Memory B cell (primary cell): ENCODE measurements at regions not wholly inside any gene's neighbourhood (a gene's known extent, or its start where the extent isn't known, plus 50 kb on each side); places are given as distances from the start of the nearest gene placed in this dataset.

Experiments
- ATAC-seq: fragments of 150-1000 bp; cut with Tn5 transposase; 2 replicates; pipeline ENCODE4 v1.10.0; 2021; ENCODE audit warnings: low read depth, mild to moderate bottlenecking, moderate library complexity
- DNase-seq, 2 donors: peaks; one replicate each; pipeline ENCODE4 v3.0.0; 2022; ENCODE audit warnings: low spot score in 2 of 2
- H3K27ac Mint-ChIP-seq: one replicate; pipeline ENCODE4 v1.8.0; 2022; ENCODE audit warnings: mild to moderate bottlenecking, moderate library complexity, mixed read lengths
- H3K27me3 Mint-ChIP-seq: one replicate; pipeline ENCODE4 v1.8.0; 2022; ENCODE audit warnings: mixed read lengths
- H3K36me3 Mint-ChIP-seq: one replicate; pipeline ENCODE4 v1.8.0; 2022; ENCODE audit warnings: mild to moderate bottlenecking, mixed read lengths
- H3K4me1 Mint-ChIP-seq: one replicate; pipeline ENCODE4 v1.8.0; 2022; ENCODE audit warnings: mixed read lengths
- H3K4me3 Mint-ChIP-seq: one replicate; pipeline ENCODE4 v1.8.0; 2022; ENCODE audit warnings: mild to moderate bottlenecking, moderate library complexity, mixed read lengths
- H3K9me3 Mint-ChIP-seq: one replicate; pipeline ENCODE4 v1.8.0; 2022; ENCODE audit warnings: mixed read lengths

DNA sequence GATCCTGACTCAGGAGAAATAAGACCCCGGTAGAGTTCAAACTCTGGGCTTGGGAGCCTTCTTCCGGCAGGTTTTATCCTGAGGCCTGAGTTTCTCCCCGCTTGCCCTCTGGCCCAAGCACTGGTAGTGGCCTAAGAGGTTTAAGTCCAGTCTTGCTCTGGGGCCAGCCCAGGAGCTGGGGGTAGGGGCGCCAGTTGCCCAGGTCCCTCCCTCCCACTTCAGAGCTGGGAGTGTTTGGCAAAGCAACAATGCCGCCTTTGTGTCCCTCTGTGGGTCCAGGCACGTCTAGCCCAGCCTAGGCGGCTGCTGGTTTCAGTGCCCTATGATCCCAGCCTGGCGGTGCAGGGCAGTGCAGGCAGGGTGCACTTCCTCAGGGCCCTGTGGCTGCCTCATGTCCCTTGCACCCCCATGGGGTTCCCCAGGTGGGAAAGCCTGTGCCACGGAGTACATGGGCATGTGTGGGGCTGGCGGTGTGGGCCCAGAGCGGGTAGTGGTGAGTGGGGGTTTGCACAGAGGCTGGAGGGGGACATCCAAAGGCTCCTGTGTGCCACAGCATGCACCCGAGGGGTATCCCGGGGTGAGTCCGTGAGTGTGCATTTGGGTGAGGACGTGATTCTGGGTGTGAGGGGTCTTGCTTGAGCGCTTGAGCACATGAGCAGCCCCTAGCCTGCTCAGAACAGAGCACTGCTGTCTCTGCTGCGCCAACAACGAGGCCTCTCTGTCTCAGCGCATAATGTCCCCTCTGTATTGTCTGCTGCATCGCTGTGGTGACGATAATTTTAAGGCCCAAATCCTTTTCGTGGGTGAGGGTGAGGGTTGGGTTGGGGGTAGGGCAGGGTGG, 61.7 kb upstream of the PSD2 start:
- no peak for DNase-seq
- no peak overlapping the region for H3K27ac Mint-ChIP-seq
- no peak for ATAC-seq
- H3K36me3 Mint-ChIP-seq, result no peaks in the 10 kb centered on the region
- H3K9me3 Mint-ChIP-seq, result no peaks in the 10 kb centered on the region
- peaks cover 2% of the 10 kb centered on the region for H3K4me1 Mint-ChIP-seq
- no peak overlapping the region for H3K4me3 Mint-ChIP-seq
- H3K27me3 Mint-ChIP-seq, result peaks cover 3% of the 10 kb centered on the region

DNA sequence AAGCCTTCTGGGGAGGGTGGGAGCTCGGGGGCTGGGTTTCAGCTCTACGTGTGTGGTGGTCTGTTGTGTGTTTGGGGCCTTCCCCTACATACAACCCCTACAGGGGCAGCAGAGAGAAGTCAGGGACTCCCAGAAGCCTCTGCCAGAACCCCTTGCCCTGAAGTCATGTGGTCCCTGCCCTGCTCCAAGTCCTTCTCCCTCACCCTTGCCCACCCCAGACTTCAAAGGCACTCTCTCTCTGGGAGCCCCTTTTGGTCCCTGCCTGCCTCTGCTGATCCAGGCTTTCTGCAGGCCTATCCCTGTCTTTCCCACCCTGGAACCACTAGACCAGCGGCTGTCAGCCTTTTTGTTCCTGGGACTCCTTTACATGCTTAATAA, 61.1 kb upstream of the PSD2 start:
- Mint-ChIP-seq H3K27ac (no peak overlapping the region), H3K4me1 (peaks cover 3% of the 10 kb centered on the region), H3K36me3 (no peaks in the 10 kb centered on the region), H3K4me3 (no peak overlapping the region), H3K9me3 (no peaks in the 10 kb centered on the region), H3K27me3 (peaks cover 4% of the 10 kb centered on the region)
- ATAC-seq (no peak), DNase-seq (no peak)

DNA sequence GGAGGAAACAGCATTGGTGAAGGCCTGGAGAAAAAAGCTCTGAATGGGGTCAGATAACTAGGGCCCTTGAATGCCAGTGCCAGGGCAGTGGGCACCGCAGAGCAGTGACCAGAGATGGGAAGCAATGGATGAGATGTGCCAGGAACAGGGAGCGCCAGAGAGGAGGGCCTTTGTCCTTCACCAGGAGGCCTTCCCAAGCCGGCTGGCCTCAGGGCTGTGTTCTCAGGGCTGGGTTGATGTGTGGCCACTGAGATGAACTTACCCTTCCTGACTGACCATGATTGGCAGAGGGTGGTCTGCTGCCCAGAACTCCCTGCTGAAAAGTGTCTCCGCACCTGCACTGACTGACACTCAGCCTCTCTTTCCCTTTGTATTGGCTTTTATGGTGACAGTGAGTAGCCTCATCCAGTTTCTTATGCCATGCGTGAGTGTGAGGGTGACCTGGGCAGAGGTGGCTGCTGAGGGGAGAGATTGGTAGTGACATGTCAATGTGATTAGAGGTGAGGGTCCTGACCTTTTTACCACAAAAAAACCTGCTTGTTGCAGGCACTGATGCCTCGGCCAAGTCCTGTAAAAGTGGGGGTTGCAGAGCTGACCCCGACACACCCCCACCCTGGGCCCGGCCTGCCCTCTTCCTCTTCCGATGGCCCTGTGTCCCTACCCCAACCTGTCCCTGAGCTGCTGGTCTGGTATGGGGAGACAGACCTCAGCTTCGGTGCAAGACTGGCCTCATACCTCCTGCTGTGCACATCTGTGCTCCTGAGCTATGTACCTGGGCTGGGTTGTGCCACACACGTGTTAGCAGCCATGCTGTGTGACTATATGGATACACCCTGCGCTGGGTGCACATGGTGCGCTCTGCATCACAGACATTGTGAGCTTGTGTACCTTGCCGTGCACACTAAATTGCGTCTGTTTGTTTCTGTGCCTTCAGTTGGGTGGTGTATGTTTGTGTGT, 57.1 kb upstream of the PSD2 start:
- Mint-ChIP-seq H3K27me3 (peaks cover 4% of the 10 kb centered on the region), H3K4me1 (peaks cover 26% of the 10 kb centered on the region), H3K27ac (no peak overlapping the region), H3K4me3 (no peak overlapping the region), H3K36me3 (no peaks in the 10 kb centered on the region), H3K9me3 (no peaks in the 10 kb centered on the region)
- no peak for DNase-seq
- no peak for ATAC-seq

DNA sequence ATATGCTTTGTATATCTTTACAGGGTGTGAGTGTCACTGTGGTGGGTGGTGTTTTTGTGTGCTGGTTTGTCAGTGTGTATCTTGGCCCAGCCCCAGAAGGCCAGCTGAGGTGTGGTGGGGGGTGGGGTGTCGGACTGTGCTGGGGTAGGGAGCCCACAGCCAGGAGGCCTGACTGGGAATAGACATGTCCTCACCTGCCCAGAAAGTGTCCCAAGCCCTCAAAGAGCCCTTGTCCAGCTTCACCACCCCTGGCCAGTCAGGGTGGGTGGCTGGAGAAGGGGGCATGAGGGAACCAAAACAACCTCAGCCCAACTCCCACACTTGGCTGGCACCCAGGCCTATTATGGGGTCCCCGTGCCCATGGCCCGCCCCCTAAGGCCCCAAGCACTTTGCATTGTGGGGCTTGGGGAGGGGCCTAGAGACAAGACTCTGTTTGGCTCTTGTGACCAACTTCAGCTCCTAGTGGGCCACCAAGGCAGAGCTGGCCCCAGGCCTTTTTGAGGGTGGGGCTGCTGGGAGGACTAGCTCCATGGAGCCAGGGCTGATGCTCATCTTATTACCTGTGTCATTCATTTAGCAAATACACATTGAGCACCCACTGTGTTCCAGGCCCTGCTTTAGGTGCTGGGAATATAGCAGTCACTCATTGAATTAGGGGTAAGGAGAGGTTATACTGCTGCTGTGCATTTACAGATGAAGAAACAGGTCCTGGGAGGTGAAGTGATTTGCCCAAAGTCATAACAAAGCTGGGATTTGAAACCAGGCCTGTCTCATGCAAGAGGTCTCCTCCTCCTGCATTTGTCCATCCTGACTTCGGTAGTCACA, 56.2 kb upstream of the PSD2 start:
- Mint-ChIP-seq H3K4me1 (peaks cover 27% of the 10 kb centered on the region), H3K4me3 (no peak overlapping the region), H3K9me3 (no peaks in the 10 kb centered on the region), H3K27me3 (peaks cover 4% of the 10 kb centered on the region), H3K27ac (no peak overlapping the region), H3K36me3 (no peaks in the 10 kb centered on the region)
- DNase-seq, result no peak
- ATAC-seq, result no peak

DNA sequence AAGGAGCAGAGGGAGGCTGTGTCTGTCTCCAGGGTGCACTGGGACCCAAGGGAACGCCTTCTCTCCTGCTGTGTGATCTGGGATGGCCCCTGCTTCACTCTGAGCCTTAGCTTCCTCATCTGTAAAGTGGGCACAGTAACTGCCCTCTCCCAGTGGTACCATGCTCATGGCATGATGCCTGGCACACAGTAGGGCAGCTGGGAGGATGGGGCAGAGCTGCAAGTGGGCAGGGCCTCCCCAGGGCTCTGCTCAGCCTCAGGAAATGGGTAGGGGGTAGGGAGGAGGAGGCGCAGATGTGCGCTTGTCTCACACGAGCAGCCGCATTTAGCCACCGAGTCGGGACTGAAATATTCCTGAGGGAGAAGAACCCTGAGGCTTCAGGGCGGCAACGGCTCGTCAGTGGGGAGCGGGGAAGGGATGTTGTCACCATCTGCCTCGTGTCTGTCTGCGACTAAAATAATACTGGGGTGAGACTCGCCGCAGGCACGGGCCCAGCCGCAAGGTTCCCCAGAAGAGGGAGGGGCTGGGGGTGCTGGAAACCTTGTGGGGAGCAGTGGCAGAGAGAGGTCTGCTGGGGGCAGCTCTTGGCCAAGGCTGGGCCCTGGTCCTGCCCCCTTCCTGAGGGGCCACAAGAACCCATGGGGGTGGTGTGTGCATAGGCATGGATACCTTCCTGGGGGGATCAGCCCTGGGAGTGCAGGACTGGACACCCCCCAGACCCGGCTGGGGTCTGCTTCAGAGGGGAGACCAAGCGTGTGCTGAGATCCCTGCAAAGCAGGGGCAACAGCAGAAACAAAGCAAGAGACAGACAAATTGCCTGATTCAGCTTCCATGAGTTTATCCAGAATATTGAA, 55.2 kb upstream of the PSD2 start:
- no peaks in the 10 kb centered on the region for H3K36me3 Mint-ChIP-seq
- no peaks in the 10 kb centered on the region for H3K9me3 Mint-ChIP-seq
- H3K4me3 Mint-ChIP-seq, result no peak overlapping the region
- peaks cover 4% of the 10 kb centered on the region for H3K27me3 Mint-ChIP-seq
- ATAC-seq, result peak; percentile 65
- H3K27ac Mint-ChIP-seq, result peak overlapping the region; percentile 32
- no peak for DNase-seq
- peaks cover 27% of the 10 kb centered on the region for H3K4me1 Mint-ChIP-seq

DNA sequence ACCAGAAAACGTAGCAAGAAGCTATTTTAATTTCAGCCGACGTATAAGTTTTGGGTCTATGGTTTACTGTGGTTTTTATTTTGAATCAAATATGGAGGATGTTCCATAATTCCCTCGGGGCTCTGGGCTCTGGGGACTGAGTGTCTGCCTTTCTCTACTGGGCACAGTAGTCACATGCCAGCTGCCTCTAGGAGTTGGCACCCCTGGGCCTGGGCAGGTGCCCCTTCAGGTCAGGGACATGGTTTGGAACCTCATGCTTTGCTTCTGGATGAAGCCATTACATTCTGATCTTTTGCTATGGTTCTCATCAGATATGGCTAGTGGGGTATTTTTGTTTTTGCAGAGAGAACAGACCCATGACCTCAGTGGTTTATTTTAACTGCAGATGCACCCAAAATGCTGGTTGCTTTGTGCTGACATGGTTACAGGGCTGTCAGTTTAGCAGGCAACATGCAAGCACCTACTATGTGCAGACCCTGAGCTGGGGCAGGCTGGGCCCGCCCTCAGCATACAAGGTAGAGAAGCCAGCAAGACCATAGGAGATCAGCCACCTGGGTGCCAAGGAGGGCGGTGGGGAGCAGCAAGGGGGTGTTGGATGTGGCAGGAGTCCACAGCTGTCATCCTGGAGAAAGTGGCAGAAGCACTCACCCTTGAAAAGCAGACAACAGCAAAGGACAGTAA, 54.5 kb upstream of the PSD2 start:
- peak; percentile 57 for ATAC-seq
- H3K36me3 Mint-ChIP-seq, result no peaks in the 10 kb centered on the region
- H3K27me3 Mint-ChIP-seq, result peaks cover 4% of the 10 kb centered on the region
- no peak overlapping the region for H3K4me3 Mint-ChIP-seq
- peak overlapping the region; percentile 32 for H3K27ac Mint-ChIP-seq
- H3K9me3 Mint-ChIP-seq, result no peaks in the 10 kb centered on the region
- H3K4me1 Mint-ChIP-seq, result peaks cover 31% of the 10 kb centered on the region
- DNase-seq, result no peak

DNA sequence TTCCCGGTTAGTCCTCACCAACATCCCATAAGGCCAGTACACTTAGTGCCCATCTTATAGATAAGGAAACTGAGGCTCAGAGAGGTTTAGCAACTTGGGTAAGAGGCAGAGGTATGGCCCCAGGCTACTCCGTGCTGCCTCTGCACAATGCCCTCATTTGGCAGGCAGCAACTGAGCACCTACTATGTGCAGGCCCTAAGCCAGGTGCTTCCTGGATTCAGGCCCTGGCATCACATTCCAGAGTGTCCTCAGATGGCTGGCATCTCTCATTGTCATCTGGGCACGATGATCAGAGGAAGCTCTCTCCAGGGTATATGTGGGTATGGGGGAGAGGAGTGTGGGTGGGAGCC, 53.8 kb upstream of the PSD2 start:
- DNase-seq, result no peak
- Mint-ChIP-seq H3K4me1 (peaks cover 32% of the 10 kb centered on the region), H3K27me3 (peaks cover 4% of the 10 kb centered on the region), H3K9me3 (no peaks in the 10 kb centered on the region), H3K4me3 (no peak overlapping the region), H3K27ac (no peak overlapping the region), H3K36me3 (no peaks in the 10 kb centered on the region)
- ATAC-seq, result no peak

DNA sequence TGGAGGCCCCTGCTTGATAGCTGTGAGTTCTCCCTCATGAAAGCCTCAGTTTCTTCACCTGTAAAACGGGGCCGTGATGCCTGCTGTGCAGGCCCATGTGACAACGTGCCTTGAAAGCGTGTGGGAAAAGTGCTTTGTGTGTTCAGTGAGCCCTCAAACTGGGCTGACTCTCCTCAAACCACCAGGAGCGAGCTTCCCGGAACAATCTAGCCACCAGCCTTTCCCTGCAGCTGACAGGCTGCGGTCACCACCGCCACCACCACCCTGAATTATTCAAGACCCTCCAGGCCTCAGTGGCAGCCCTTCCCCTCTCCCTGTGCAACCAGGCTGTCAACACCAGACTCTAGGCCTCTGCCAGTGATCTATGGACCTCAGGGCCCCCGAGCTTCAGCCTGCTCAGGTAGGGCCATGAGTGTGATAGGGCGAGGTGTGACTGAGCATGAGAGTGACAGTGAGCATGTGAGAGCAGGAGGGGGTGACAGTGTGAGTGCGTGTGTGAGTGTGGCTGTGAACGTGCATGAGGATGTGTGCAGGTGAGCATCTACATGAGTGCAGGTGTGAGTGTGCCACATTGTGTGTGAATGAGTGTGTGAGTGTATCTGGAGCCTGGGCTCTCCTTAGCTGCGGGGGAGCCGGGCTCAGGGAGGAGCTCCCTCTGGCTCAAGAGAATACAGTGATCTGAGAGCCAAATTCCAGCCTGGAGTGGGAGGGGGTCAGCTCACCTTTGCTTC, 53.3 kb upstream of the PSD2 start:
- peaks cover 37% of the 10 kb centered on the region for H3K4me1 Mint-ChIP-seq
- H3K4me3 Mint-ChIP-seq, result no peak overlapping the region
- ATAC-seq (no peak), DNase-seq (no peak)
- H3K27ac Mint-ChIP-seq, result no peak overlapping the region
- H3K27me3 Mint-ChIP-seq, result peaks cover 4% of the 10 kb centered on the region
- no peaks in the 10 kb centered on the region for H3K36me3 Mint-ChIP-seq
- H3K9me3 Mint-ChIP-seq, result no peaks in the 10 kb centered on the region

DNA sequence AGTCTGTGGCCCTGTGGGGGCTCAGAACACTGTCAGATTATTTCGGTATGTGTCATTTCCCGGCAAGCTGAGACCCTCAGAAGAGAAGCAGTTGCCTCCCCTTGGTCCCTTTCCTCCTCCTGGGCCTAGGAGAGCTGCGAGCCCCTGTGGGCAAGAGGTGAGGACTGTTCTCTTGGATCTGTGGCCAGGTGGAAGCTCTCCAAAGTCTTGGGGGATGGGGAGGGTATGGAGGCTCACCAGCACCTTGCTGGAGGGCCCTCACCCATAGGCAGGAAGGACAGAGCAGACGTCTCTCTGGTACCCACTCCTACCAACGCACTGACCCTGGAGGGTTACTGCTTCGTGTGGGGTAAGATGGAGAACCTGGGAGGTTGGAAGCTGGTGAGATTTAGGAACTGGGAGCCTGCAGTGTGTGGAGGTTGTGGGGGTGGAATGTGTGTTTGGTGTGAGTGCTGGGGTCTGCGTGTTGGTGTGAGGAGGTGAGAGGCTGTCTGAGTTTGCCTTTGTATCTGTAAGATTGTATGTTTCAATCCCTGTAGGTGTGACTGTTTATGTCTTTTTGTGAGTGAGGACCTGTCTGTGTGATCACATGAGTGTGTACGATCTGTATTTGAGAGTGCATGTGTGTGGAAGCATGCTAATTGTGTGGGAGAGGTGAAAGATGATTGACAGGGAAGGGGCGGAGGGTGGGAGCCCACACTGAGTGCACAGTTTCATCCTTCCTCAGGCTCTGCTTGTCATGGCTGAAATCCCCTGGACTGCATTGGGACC, 52.4 kb upstream of the PSD2 start:
- DNase-seq (no peak), ATAC-seq (no peak)
- Mint-ChIP-seq H3K36me3 (no peaks in the 10 kb centered on the region), H3K4me3 (no peak overlapping the region), H3K9me3 (no peaks in the 10 kb centered on the region), H3K4me1 (peaks cover 39% of the 10 kb centered on the region), H3K27ac (no peak overlapping the region), H3K27me3 (peaks cover 4% of the 10 kb centered on the region)

DNA sequence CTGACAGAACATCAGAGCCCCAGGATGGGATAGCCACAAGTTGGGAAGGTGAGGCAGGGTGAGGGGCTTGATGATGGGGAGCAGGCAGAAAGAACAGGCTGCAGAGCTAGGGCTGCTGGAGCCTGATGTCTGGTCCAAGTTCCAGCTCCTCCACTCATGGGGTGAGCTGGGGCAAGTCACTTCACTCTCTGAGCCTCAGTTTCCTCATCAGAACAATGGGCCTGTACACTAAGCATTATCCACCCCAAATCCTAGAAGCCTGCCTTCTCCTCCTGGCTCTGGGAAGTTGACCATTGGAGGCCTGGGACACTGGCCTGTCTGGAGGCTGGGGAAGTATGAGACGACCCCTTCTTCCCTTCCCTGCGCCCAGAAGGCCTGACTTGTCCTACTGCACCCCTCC, 51.8 kb upstream of the PSD2 start:
- Mint-ChIP-seq H3K9me3 (no peaks in the 10 kb centered on the region), H3K36me3 (no peaks in the 10 kb centered on the region), H3K27me3 (peaks cover 2% of the 10 kb centered on the region), H3K4me1 (peaks cover 44% of the 10 kb centered on the region), H3K4me3 (no peak overlapping the region), H3K27ac (no peak overlapping the region)
- DNase-seq, result no peak
- ATAC-seq, result no peak

DNA sequence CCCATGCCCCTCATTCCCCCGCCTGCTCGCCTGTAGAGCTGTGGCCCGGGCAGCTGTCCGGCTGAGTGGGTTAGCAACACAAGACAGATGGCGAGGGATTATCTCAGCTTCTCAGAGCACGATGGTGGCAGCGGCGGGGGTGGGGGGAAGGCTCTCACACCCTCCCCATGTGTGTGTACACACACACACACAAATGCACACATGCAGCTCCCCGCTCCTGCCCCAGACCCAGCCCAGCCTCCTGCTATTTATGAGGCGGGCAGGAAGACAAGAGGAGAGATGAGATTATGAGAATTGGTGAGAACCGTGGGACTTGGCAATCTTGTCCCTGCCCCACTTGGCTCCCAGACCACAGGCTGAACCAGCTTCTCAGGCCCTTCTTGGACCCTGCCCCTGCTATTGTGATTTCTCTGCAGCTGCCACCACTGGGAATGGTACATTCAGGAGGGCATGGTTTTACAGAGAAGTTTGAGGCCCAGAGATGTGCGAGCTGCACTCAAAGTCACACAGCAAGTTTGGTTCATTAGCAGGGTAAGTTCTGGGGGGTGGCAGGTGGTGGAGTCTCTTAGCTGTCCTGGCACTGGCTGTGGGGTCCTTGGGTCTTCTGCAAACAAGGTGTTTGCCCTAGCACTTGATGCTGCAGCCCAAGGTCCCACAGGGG, 51.0 kb upstream of the PSD2 start:
- Mint-ChIP-seq H3K4me1 (peaks cover 46% of the 10 kb centered on the region), H3K27me3 (no peaks in the 10 kb centered on the region), H3K27ac (no peak overlapping the region), H3K9me3 (no peaks in the 10 kb centered on the region), H3K4me3 (no peak overlapping the region), H3K36me3 (no peaks in the 10 kb centered on the region)
- no peak for ATAC-seq
- no peak for DNase-seq
